ENCODE measurements at regions not wholly inside any gene's neighbourhood (a gene's known extent, or its start where the extent isn't known, plus 50 kb on each side); places are given as distances from the start of the nearest gene placed in this dataset.

- Mint-ChIP-seq H3K4me3 (ENCODE audit: unreplicated experiment) (no peak overlapping the region), H3K36me3 (ENCODE audit: insufficient read depth, unreplicated experiment) (no peaks in the 10 kb centered on the region), H3K4me1 (ENCODE audit: low read depth, unreplicated experiment) (peaks cover 5% of the 10 kb centered on the region), H3K27me3 (ENCODE audit: insufficient read depth, unreplicated experiment) (peaks cover 15% of the 10 kb centered on the region), H3K27ac (ENCODE audit: unreplicated experiment) (no peak overlapping the region), H3K9me3 (ENCODE audit: unreplicated experiment) (peaks cover 8% of the 10 kb centered on the region)
- no TSS peak for BruUV-seq (replicated peaks)
- no peaks in the 10 kb centered on the region for H3K9me3 ChIP-seq
- H3K4me1 ChIP-seq = no peaks in the 10 kb centered on the region
- CTCF ChIA-PET = no interaction called here
- no peak overlapping the region for H3K4me3 ChIP-seq (ENCODE audit: low read depth, low read length)
- intact Hi-C loops (cut with micrococcal nuclease; ENCODE audit: unreplicated experiment) = loop anchor here (10.0 kb wide), 1 partner anchor 920 kb away; no protein-coding TSS in a partner anchor
- no peak for DNase-seq
- no peaks in the 10 kb centered on the region for H3K36me3 ChIP-seq (ENCODE audit: control insufficient read depth, insufficient read depth, low read length)
- POLR2A ChIA-PET = no interaction called here
- no peaks in the 10 kb centered on the region; the same call in 1 of the 2 replicates for H3K27me3 ChIP-seq (replicated peaks; ENCODE audit: control insufficient read depth, insufficient read depth, low read length)
- no peak for TF ChIP-seq CTCF (IDR thresholded peaks at IDR 0.05; ENCODE audit: insufficient read depth in 1 of 2, low read depth in 1 of 2, low read length in 1 of 2, severe bottlenecking in 1 of 2, unreplicated experiment in 1 of 2)
Measured at GRCh38 chr21:41064334-41064791, 103.6 kb upstream of the BACE2 start.

DNA sequence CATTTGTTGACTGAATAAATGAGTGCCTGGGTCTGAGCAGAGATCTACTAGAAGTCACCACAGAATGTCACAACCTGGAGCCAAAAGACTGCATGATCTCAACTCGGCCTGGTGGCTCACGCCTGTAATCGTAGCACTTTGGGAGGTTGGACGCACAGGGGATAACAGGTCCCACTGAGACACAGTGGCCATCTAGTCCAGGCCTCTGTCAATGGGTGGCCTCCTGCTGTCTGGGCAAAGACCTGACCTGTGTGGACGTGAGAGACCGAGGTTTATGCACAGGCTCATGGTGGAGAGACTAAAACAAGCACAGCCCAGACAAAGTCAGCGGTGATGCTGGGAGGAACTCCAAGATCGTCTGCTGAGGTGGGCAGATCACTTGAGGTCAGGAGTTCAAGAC, 103.0 kb upstream of the BACE2 start:
- TF ChIP-seq CTCF (IDR thresholded peaks at IDR 0.05; ENCODE audit: insufficient read depth in 1 of 2, low read depth in 1 of 2, low read length in 1 of 2, severe bottlenecking in 1 of 2, unreplicated experiment in 1 of 2) = no peak
- Histone ChIP-seq H3K4me3 (ENCODE audit: low read depth, low read length) (no peak overlapping the region), H3K4me1 (no peaks in the 10 kb centered on the region), H3K27me3 (replicated peaks; ENCODE audit: control insufficient read depth, insufficient read depth, low read length) (no peaks in the 10 kb centered on the region; the same call in 1 of the 2 replicates), H3K36me3 (ENCODE audit: control insufficient read depth, insufficient read depth, low read length) (no peaks in the 10 kb centered on the region), H3K9me3 (no peaks in the 10 kb centered on the region)
- intact Hi-C loops (cut with micrococcal nuclease; ENCODE audit: unreplicated experiment) = loop anchor here (5.0 to 10.0 kb wide), 2 partner anchors 223 to 920 kb away; no protein-coding TSS in a partner anchor
- Mint-ChIP-seq H3K27ac (ENCODE audit: unreplicated experiment) (no peak overlapping the region), H3K4me1 (ENCODE audit: low read depth, unreplicated experiment) (no peaks in the 10 kb centered on the region), H3K27me3 (ENCODE audit: insufficient read depth, unreplicated experiment) (peaks cover 11% of the 10 kb centered on the region), H3K9me3 (ENCODE audit: unreplicated experiment) (peaks cover 2% of the 10 kb centered on the region), H3K36me3 (ENCODE audit: insufficient read depth, unreplicated experiment) (no peaks in the 10 kb centered on the region), H3K4me3 (ENCODE audit: unreplicated experiment) (no peak overlapping the region)
- ChIA-PET CTCF (no interaction called here), POLR2A (no interaction called here)
- DNase-seq = no peak
- no TSS peak for BruUV-seq (replicated peaks)

DNA sequence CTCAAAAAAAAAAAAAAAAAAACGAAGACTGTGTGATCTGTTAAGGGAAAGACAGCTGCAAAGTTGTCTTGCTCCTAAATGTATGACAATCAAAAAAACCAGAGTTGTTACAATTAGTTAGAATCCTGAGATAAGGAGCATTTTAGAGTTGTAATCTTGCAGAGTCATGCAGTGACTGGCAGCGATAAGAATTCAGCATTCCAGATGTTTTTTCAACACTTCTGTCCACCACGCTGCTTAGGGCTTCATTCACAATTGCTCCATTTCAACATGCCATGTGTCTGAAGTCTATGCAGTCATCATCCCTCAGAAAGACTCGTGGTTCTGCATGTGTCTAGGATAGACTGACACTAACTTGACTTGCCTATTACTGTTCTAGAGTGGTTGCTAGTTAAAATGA, 102.4 kb upstream of the BACE2 start:
- ChIA-PET POLR2A (no interaction called here), CTCF (no interaction called here)
- no peak for DNase-seq
- intact Hi-C loops (cut with micrococcal nuclease; ENCODE audit: unreplicated experiment) = loop anchor here (5.0 to 10.0 kb wide), 2 partner anchors 223 to 921 kb away; no protein-coding TSS in a partner anchor
- H3K27ac Mint-ChIP-seq (ENCODE audit: unreplicated experiment) = no peak overlapping the region
- no peaks in the 10 kb centered on the region for H3K9me3 Mint-ChIP-seq (ENCODE audit: unreplicated experiment)
- H3K27me3 Mint-ChIP-seq (ENCODE audit: insufficient read depth, unreplicated experiment) = peaks cover 14% of the 10 kb centered on the region
- Histone ChIP-seq H3K4me3 (ENCODE audit: low read depth, low read length) (no peak overlapping the region), H3K27me3 (replicated peaks; ENCODE audit: control insufficient read depth, insufficient read depth, low read length) (no peaks in the 10 kb centered on the region; the same call in 1 of the 2 replicates), H3K4me1 (no peaks in the 10 kb centered on the region), H3K36me3 (ENCODE audit: control insufficient read depth, insufficient read depth, low read length) (no peaks in the 10 kb centered on the region), H3K9me3 (no peaks in the 10 kb centered on the region)
- no peaks in the 10 kb centered on the region for H3K4me1 Mint-ChIP-seq (ENCODE audit: low read depth, unreplicated experiment)
- no peak overlapping the region for H3K4me3 Mint-ChIP-seq (ENCODE audit: unreplicated experiment)
- no TSS peak for BruUV-seq (replicated peaks)
- no peak for TF ChIP-seq CTCF (IDR thresholded peaks at IDR 0.05; ENCODE audit: insufficient read depth in 1 of 2, low read depth in 1 of 2, low read length in 1 of 2, severe bottlenecking in 1 of 2, unreplicated experiment in 1 of 2)
- no peaks in the 10 kb centered on the region for H3K36me3 Mint-ChIP-seq (ENCODE audit: insufficient read depth, unreplicated experiment)
